Activated CD4-positive, alpha-beta T cell treated with anti-CD3 and anti-CD28 coated beads, Interleukin-2, amount 50 U/mL, for 48 hours (primary cell): ENCODE measurements at regions not wholly inside any gene's neighbourhood (a gene's known extent, or its start where the extent isn't known, plus 50 kb on each side); places are given as distances from the start of the nearest gene placed in this dataset.
"Not testable (repeated sequence)": the region's sequence is repeated elsewhere in the genome, so short reads cannot be mapped to it uniquely, and the experiment has no call there.

Experiments
- DNase-seq, 2 experiments: peaks; one replicate each; pipeline ENCODE4 v3.0.0-alpha.2; 2020

- no peak for DNase-seq
Observed at GRCh38 chr2:107469437-107469995, 357.2 kb upstream of the RGPD4 start.

DNA sequence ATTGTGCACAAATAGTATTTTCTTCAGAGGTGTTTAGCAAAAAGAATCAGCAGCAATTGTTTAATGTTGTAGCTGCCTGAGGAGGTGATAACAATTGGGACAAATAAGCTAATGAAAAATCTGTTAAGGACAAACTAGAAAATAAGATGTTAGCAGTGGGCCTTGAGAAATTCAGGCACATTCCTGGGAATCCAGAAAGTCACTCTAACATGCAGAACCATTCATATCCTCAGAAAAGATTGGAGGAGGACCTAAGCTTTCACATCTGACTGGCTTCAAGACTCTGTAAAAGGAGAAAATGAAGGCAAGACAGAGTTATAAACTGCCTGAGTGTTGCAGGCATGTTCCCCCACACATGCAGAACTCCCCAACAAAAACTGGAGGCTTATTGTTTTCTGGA, 353.5 kb upstream of the RGPD4 start:
- DNase-seq = no peak

- no peak for DNase-seq
Observed at GRCh38 chr2:107475859-107476258, 350.8 kb upstream of the RGPD4 start.

DNA sequence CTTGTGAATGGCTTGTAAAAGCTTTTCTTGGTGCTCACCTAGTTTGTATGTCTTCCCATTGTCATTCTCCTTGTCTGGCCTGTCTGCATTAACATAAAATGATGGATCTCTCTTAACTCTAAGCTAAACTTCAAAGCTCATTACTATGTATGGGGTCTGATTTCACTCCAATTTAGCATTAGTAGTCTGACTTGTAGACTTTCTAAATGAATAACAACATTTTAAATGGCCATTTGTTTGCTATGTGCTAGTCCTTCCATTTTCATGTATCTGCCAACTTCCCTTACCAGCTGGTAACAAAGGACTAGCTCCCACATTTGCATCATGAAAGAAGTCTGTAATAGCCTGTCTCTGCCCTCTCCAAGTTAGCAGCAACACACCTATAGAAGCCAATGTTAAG, 324.2 kb upstream of the RGPD4 start:
- no peak for DNase-seq

- no peak for DNase-seq
Observed at GRCh38 chr2:107511970-107512789, 314.5 kb upstream of the RGPD4 start.

GRCh38 chr2:107525406-107525805, 301.3 kb upstream of the RGPD4 start:
- no peak for DNase-seq

DNA sequence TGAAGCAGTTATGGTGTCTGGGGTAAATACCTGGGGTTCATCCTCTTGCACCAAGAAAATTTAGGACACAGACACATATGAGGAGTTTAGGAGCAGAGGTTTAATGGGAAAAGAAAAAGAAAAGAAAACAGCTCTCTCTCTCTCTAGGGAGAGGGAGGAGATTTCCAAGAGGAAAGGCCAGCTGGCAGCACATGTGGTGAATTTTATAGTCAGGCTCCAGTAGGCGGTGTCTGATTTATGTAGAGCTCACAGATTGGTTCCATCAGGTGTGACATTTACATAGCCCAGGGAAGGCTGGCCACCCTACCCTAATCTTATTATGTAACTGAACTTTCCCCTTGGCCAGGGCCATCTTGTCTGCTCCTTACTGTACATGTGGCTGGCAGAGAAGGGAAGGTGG, 297.5 kb upstream of the RGPD4 start:
- no peak for DNase-seq

DNA sequence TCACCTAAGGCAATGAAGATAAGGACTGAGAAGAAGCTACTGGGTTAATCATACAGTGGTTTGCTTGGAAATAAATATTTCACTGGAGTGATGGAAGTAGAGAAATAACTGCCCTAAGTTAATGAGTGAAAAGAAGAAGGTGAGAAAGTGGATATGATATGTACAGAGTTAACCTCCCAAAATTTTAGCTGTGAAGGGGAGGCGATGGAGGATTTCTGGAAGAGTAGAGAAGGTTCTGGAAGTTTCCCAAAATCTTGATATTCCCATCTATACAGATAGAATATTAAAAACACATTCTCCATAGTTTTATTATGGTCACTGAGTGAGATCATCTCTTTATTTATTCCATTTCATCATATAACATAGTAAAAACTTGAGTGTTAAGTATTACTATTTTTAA, 296.6 kb upstream of the RGPD4 start:
- no peak for DNase-seq

DNA sequence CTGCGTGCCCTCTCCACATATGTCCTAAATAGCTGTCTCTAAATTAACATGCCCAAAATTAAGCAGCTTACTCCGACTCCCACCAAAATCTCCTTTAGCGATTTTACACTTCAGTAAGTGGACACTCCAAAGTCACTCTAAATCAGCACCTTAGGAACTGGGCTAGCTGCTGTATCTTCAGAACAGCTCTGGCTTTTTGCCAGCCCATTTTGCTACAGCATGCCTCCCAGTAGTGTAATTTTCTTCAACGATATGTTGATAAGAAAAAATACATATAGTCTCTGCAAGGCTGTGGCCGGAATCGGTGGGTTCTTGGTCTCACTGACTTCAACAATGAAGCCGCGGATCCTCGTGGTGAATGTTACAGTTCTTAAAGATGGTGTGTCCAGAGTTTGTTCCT, 291.8 kb upstream of the RGPD4 start:
- no peak for DNase-seq

DNA sequence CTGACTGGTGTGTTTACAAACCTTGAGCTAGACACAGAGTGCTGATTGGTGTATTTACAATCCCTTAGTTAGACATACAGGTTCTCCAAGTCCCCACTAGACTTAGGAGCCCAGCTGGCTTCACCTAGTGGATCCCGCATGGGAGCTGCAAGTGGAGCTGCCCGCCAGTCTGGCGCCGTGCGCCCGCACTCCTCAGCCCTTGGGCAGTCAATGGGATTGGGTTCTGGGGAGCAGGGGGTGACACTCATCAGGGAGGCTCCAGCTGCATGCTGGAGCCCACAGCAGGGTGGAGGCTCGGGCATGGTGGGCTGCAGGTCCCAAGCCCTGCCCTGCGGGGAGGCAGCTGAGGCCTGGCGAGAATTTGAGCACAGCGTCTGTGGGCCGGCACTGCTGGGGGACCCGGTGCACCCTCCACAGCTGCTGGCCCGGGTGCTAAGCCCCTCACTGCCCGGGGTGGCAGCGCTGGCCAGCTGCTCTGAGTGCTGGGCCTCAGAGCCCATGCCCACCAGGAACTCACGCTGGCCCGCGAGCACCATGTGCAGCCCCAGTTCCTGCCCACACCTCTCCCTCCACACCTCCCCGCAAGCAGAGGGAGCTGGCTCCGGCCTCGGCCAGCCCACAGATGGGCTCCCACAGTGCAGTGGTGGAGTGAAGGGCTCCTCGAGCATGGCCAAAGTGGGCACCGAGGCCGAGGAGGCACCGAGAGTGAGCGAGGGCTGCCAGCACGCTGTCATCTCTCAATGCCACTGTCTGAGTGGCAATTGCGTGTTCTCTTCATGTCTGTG, 290.6 kb upstream of the RGPD4 start:
- DNase-seq = not testable (repeated sequence)

DNA sequence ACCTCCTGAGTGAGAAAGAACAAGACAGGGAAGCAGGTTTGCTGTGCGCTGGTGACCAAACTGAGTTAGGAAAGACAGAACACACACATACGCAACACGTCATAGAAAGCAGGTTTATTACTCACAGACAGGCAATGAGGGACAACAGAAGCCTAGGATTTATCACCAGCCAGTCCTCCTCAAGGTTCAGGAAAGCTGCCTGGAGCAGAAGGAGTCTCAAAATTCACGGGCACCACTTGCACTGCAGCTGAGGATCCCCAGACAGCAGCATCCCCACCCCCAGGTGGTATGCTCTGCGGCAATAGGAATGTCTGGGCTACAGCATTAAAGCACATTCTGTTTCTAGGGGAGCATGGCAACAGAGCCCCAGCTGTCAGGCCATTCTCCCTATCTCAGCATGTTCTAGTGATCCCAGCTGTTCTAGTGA, 284.4 kb upstream of the RGPD4 start:
- no peak for DNase-seq

GRCh38 chr2:107543793-107544192, 282.9 kb upstream of the RGPD4 start:
- no peak for DNase-seq

- no peak for DNase-seq
Observed at GRCh38 chr2:107545066-107545465, 281.6 kb upstream of the RGPD4 start.

DNA sequence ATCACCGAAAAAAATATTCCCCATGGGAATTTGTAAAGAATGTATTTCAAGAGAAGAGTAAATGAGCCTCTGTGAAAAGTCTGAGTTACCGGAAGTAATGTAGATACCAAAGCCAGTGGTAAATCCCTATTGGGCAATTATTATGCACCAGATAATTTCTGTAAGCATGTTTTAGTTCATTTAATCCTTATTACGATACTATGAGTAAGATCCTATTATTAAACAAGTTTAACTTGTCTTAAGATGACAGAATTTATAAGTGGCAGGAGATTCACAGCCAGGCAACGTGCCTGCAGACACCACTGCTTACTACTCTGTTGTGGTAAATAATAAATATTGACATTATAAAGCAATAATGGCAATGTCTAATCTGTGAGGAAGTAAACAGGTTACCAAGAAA, 280.8 kb upstream of the RGPD4 start:
- DNase-seq = no peak

GRCh38 chr2:107548216-107548615, 278.5 kb upstream of the RGPD4 start:
- no peak for DNase-seq

DNA sequence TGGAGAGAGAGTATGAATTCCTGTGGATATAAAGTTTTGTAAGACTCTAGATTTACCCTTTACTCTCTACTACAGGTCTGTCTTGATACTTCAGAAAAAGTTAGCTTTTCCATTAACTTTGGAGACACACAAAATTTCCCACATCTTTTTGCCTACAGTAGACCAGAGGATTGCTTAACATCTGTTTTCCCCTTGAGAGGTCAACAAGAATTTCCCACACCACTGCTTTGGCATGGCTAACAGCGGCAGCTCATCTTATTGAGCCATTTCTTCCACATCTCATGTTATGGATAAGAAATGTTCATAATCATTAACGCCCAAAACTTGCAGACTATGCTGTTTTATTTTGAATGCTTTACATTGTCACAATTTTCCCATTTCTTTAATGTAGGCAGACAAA, 273.6 kb upstream of the RGPD4 start:
- DNase-seq = no peak

- DNase-seq = no peak
Observed at GRCh38 chr2:107553539-107553938, 273.2 kb upstream of the RGPD4 start.

- DNase-seq = no peak
Observed at GRCh38 chr2:107556038-107556627, 270.6 kb upstream of the RGPD4 start.

GRCh38 chr2:107558295-107558694, 268.4 kb upstream of the RGPD4 start:
- no peak for DNase-seq

- DNase-seq = no peak
Observed at GRCh38 chr2:107569496-107569895, 257.2 kb upstream of the RGPD4 start.

GRCh38 chr2:107570876-107571275, 255.8 kb upstream of the RGPD4 start:
- DNase-seq = no peak

DNA sequence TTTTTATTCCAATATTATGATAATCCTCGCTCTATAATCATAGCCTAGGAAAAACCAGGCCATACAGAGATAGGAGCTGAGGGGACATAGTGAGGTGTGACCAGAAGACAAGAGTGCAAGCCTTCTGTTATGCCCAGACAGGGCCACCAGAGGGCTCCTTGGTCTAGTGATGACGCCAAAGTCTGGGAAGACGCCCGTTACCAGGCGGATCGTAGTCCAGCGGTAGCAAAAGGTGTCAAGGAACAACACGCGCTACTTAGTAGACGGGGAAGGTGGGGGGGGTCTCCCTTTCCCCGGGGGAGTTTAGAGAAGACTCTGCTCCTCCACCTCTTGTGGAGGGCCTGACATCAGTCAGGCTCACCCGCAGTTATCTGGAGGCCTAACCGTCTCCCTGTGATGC, 253.8 kb upstream of the RGPD4 start:
- peak; percentile 3 to 16 for DNase-seq

DNA sequence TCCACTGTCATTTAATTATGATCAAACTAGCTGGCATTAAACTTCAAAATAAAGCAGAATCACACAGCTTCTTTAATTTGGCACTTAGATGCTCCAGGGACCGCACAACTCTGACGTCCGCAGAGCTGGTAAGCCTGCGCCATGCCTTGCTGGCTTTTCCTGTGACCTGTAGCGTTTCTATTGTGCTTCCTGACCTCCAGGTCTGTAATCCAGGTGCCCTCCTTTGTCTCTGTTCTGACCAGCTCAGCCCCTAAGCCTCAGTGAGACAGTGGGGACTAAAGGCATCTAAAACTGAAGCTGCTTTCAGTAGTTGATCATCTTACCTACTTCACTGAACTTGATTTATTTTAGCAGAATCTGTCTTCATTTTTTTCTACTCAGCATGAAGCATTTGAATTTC, 249.7 kb upstream of the RGPD4 start:
- no peak for DNase-seq

DNA sequence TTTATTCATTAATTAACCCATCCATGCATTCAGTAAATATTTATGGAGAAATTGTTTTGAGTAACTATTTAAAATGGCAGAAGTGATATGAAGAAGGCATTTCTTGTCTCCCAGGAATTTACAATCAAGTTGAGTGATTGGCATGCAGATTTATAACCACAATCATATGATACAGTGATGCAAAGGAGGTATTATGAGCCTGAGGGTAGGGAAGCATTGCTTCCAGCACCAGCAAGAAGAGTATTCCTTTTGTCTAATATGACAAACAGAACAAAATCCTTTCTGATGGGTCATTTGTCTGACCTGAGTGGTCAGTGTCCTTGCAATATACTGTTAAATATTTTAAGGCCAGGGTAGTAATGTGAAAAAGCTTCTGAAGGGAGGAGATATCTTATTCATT, 244.2 kb upstream of the RGPD4 start:
- no peak for DNase-seq
